ENCODE measurements at regions not wholly inside any gene's neighbourhood (a gene's known extent, or its start where the extent isn't known, plus 50 kb on each side); places are given as distances from the start of the nearest gene placed in this dataset.
"Not testable (repeated sequence)": the region's sequence is repeated elsewhere in the genome, so short reads cannot be mapped to it uniquely, and the experiment has no call there.

DNA sequence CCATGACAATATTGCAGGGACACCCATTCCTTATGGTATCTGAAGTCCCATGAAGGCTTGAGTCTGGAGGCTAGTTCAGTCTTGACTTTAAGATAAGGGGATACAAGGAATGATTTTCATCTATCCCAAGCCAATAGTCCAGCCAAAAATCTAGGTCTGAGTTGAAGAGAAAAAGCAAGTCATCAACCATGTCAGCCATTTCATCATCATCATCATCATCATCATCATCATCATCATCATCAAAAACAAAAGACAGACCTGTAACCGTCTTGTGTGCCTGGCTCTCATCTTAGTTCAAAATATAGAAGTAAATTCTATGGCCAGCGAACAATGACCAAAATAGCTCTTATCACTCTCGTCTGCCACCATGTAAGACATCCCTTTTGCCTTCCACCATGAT lies 59.5 kb upstream of the FAM90A26 start:
- H3K4me3 ChIP-seq (ENCODE audit: insufficient read depth, low read length); H3K27me3 ChIP-seq (ENCODE audit: insufficient read depth, low read length); DNase-seq (ENCODE audit: insufficient read length, low spot score, missing footprints); H3K27ac ChIP-seq (ENCODE audit: low read depth, low read length); H3K4me2 ChIP-seq (ENCODE audit: insufficient read depth, low read length); H3K79me2 ChIP-seq (ENCODE audit: insufficient read depth, low read length); H3K4me1 ChIP-seq (ENCODE audit: insufficient read depth, low read length); H3K36me3 ChIP-seq (ENCODE audit: insufficient read depth, low read length); H2AFZ ChIP-seq (ENCODE audit: low read length); H3K9me3 ChIP-seq (ENCODE audit: low read depth, low read length); H4K20me1 ChIP-seq (ENCODE audit: insufficient read depth, low read length): not testable (repeated sequence)

DNA sequence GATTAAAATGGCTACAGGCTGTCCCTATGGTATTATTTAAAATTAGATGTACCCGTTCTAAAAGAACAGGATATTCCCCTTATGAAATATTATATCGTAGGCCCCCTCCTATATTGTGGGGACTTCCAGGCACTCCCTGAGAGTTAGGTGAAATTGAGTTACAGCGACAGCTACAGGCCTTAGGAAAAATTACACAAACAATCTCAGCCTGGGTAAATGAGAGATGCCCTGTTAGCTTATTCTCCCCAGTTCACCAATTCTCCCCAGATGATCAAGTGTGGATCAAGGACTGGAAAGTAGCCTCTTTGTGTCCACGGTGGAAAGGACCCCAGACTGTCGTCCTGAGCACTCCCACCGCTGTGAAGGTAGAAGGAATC lies 67.1 kb upstream of the FAM90A26 start:
- not testable (repeated sequence) for H3K27me3 ChIP-seq (ENCODE audit: insufficient read depth, low read length); H3K4me1 ChIP-seq (ENCODE audit: insufficient read depth, low read length); H3K27ac ChIP-seq (ENCODE audit: low read depth, low read length); H3K79me2 ChIP-seq (ENCODE audit: insufficient read depth, low read length); H4K20me1 ChIP-seq (ENCODE audit: insufficient read depth, low read length); H3K4me2 ChIP-seq (ENCODE audit: insufficient read depth, low read length); H3K9me3 ChIP-seq (ENCODE audit: low read depth, low read length); DNase-seq (ENCODE audit: insufficient read length, low spot score, missing footprints); H2AFZ ChIP-seq (ENCODE audit: low read length); H3K4me3 ChIP-seq (ENCODE audit: insufficient read depth, low read length); H3K36me3 ChIP-seq (ENCODE audit: insufficient read depth, low read length)

DNA sequence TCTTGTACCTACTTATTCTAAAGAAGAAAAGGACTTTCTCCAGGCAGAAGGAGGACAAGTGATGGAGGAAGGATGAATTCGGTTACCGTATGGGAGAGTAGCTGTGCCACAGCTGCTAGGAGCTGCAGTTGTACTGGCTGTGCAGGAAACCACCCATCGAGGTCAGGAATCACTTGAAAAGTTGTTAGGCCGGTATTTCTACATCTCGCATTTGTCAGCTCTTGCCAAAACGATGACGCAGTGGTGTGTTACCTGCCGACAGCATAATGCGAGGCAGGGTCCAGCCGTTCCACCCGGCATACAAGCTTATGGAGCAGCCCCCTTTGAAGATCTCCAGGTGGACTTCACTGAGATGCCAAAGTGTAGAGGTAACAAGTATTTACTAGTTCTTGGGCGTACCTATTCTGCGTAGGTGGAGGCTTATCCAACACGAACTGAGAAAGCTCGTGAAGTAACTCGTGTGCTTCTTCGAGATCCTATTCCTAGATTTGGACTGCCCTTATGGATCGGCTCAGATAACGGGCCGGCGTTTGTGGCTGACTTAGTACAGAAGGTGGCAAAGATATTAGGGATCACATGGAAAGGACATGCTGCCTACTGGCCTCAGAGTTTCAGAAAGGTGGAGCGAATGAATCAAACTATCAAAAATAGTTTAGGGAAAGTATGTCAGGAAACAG lies 67.6 kb upstream of the FAM90A26 start:
- H2AFZ ChIP-seq (ENCODE audit: low read length); H3K79me2 ChIP-seq (ENCODE audit: insufficient read depth, low read length); H3K4me3 ChIP-seq (ENCODE audit: insufficient read depth, low read length); H3K9me3 ChIP-seq (ENCODE audit: low read depth, low read length); H4K20me1 ChIP-seq (ENCODE audit: insufficient read depth, low read length); H3K27me3 ChIP-seq (ENCODE audit: insufficient read depth, low read length); H3K36me3 ChIP-seq (ENCODE audit: insufficient read depth, low read length); H3K4me1 ChIP-seq (ENCODE audit: insufficient read depth, low read length); H3K27ac ChIP-seq (ENCODE audit: low read depth, low read length); DNase-seq (ENCODE audit: insufficient read length, low spot score, missing footprints); H3K4me2 ChIP-seq (ENCODE audit: insufficient read depth, low read length): not testable (repeated sequence)

DNA sequence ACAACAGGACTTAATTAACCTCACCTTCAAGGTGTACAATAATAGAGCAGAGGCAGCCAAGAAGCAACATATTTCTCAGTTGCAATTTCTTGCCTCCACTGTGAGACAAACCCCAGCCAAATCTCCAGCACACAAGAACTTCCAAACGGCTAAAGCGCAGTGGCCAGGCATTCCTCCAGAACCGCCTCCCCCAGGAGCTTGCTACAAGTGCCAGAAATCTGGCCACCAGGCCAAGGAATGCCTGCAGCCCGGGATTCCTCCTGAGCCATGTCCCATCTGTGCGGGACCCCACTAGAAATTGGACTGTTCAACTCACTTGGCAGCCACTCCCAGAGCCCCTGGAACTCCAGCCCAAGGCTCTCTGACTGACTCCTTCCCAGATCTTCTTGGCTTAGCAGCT lies 73.9 kb upstream of the FAM90A26 start:
- H3K4me1 ChIP-seq (ENCODE audit: insufficient read depth, low read length); H4K20me1 ChIP-seq (ENCODE audit: insufficient read depth, low read length); H2AFZ ChIP-seq (ENCODE audit: low read length); H3K4me2 ChIP-seq (ENCODE audit: insufficient read depth, low read length); DNase-seq (ENCODE audit: insufficient read length, low spot score, missing footprints); H3K36me3 ChIP-seq (ENCODE audit: insufficient read depth, low read length); H3K9me3 ChIP-seq (ENCODE audit: low read depth, low read length); H3K27me3 ChIP-seq (ENCODE audit: insufficient read depth, low read length); H3K79me2 ChIP-seq (ENCODE audit: insufficient read depth, low read length); H3K4me3 ChIP-seq (ENCODE audit: insufficient read depth, low read length); H3K27ac ChIP-seq (ENCODE audit: low read depth, low read length): not testable (repeated sequence)

DNA sequence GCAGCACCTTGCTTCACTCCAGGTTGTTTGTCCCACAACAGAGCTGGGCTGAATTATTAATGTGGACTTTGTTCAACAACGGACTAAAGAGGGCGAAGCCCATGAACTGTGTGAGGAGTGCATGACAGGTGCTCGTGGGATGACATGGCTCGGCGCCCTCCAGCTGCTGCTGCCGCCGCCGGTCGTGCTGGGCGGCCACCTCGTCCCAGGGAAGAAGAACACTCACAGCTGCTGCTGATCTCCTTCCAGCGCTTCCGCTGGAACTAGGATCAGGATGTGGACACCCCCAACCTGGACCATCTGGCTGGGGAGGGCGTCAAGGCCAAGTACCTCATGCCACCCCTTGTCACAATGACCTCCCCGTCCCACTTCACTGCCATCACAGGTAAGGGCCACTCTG lies 91.4 kb upstream of the FAM90A26 start:
- not testable (repeated sequence) for H3K27me3 ChIP-seq (ENCODE audit: insufficient read depth, low read length); DNase-seq (ENCODE audit: insufficient read length, low spot score, missing footprints); H3K4me1 ChIP-seq (ENCODE audit: insufficient read depth, low read length); H3K36me3 ChIP-seq (ENCODE audit: insufficient read depth, low read length); H4K20me1 ChIP-seq (ENCODE audit: insufficient read depth, low read length); H2AFZ ChIP-seq (ENCODE audit: low read length); H3K9me3 ChIP-seq (ENCODE audit: low read depth, low read length); H3K4me2 ChIP-seq (ENCODE audit: insufficient read depth, low read length); H3K4me3 ChIP-seq (ENCODE audit: insufficient read depth, low read length); H3K27ac ChIP-seq (ENCODE audit: low read depth, low read length); H3K79me2 ChIP-seq (ENCODE audit: insufficient read depth, low read length)

DNA sequence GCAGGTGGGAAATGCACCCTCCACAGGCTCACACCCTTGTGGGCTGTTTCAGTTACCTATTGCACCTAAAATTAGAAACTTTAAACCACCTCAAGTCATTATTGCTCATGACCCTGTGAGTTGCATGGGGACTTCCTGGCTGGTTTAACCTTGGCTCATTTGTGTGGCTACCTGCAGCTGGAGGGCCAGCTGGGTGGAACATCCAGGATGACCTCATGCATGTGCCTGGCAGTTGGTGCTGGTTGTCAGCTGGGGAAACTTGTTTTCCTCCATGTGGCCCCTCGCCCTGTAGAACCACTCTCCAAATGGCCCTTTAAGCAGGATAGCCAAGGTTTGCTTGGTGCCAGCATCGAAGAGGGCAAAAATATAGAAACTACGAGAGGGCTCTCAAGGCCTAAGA lies 93.2 kb upstream of the FAM90A26 start:
- H3K36me3 ChIP-seq (ENCODE audit: insufficient read depth, low read length); H3K4me3 ChIP-seq (ENCODE audit: insufficient read depth, low read length); H4K20me1 ChIP-seq (ENCODE audit: insufficient read depth, low read length); H3K9me3 ChIP-seq (ENCODE audit: low read depth, low read length); H3K27ac ChIP-seq (ENCODE audit: low read depth, low read length); H3K4me2 ChIP-seq (ENCODE audit: insufficient read depth, low read length); H3K79me2 ChIP-seq (ENCODE audit: insufficient read depth, low read length); H3K27me3 ChIP-seq (ENCODE audit: insufficient read depth, low read length); DNase-seq (ENCODE audit: insufficient read length, low spot score, missing footprints); H3K4me1 ChIP-seq (ENCODE audit: insufficient read depth, low read length); H2AFZ ChIP-seq (ENCODE audit: low read length): not testable (repeated sequence)

DNA sequence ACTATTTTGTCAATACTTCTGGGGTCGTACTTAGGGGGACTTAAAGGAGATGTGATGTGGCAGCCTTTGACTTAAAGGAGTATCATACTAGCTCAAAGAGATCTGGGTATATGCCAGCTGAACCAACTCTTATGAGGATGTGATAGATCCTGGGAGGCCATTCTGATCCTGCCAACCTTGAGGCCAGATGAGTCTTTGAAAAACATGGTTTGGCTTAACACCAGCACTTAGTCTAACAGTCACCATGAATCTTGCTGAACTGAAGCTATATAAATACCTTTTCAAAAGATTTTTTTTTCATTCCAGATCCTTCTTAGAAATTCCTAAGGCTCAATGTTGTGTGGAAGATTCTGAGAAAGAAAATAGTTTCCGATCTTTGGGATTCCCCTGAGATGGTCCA lies 93.7 kb upstream of the FAM90A26 start:
- not testable (repeated sequence) for H3K79me2 ChIP-seq (ENCODE audit: insufficient read depth, low read length); H2AFZ ChIP-seq (ENCODE audit: low read length); H3K4me2 ChIP-seq (ENCODE audit: insufficient read depth, low read length); H3K27ac ChIP-seq (ENCODE audit: low read depth, low read length); H3K4me3 ChIP-seq (ENCODE audit: insufficient read depth, low read length); DNase-seq (ENCODE audit: insufficient read length, low spot score, missing footprints); H4K20me1 ChIP-seq (ENCODE audit: insufficient read depth, low read length); H3K36me3 ChIP-seq (ENCODE audit: insufficient read depth, low read length); H3K4me1 ChIP-seq (ENCODE audit: insufficient read depth, low read length); H3K27me3 ChIP-seq (ENCODE audit: insufficient read depth, low read length); H3K9me3 ChIP-seq (ENCODE audit: low read depth, low read length)

DNA sequence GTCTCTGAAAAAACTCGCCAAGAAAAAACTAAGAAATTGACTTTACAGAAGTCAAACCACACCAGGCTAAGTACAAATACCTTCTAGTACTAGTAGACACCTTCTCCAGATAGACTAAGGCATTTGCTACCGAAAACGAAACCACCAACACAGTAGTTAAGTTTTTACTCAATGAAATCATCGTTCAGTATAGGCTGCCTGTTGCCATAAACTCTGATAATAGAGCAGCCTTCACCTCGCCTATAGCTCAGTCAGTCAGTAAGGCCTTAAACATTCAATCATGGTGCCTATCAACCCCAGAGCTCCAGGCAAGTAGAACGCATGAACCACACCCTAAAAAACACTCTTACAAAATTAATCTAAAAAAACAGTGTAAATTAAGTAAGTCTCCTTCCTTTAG lies 96.8 kb upstream of the FAM90A26 start:
- H3K4me3 ChIP-seq (ENCODE audit: insufficient read depth, low read length); H4K20me1 ChIP-seq (ENCODE audit: insufficient read depth, low read length); H2AFZ ChIP-seq (ENCODE audit: low read length); H3K4me1 ChIP-seq (ENCODE audit: insufficient read depth, low read length); H3K79me2 ChIP-seq (ENCODE audit: insufficient read depth, low read length); H3K27me3 ChIP-seq (ENCODE audit: insufficient read depth, low read length); DNase-seq (ENCODE audit: insufficient read length, low spot score, missing footprints); H3K9me3 ChIP-seq (ENCODE audit: low read depth, low read length); H3K27ac ChIP-seq (ENCODE audit: low read depth, low read length); H3K4me2 ChIP-seq (ENCODE audit: insufficient read depth, low read length); H3K36me3 ChIP-seq (ENCODE audit: insufficient read depth, low read length): not testable (repeated sequence)

DNA sequence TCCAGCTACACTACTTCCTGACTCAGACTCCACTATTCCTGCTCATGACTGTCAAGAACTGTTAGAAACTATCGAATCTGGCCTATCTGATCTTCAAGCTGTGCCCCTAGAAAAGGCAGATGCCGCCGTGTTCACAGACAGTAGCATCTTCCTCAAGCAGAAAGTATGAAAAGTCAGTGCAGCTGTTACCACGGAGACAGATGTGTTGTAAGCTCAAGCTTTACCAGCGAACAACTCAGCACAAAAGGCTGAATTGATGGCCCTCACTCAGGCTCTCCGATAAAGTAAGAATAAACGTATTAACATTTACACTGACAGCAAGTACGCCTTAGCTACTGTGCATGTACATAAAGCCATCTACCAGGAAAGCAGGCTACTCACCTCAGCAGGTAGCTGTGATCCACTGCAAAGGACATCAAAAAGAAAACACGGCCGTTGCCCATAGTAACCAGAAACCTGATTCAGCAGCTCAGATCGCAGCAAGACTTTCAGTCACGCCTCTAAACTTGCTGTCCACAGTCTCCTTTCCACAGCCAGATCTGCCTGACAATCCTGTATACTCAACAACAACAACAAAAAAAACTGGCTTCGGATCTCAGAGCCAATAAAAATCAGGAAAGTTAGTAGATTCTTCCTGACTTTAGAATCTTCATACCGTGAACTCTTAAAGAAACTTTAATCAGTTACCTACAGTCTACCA lies 97.5 kb upstream of the FAM90A26 start:
- H3K36me3 ChIP-seq (ENCODE audit: insufficient read depth, low read length); H3K27me3 ChIP-seq (ENCODE audit: insufficient read depth, low read length); H3K4me3 ChIP-seq (ENCODE audit: insufficient read depth, low read length); H4K20me1 ChIP-seq (ENCODE audit: insufficient read depth, low read length); H3K27ac ChIP-seq (ENCODE audit: low read depth, low read length); DNase-seq (ENCODE audit: insufficient read length, low spot score, missing footprints); H2AFZ ChIP-seq (ENCODE audit: low read length); H3K9me3 ChIP-seq (ENCODE audit: low read depth, low read length); H3K4me1 ChIP-seq (ENCODE audit: insufficient read depth, low read length); H3K4me2 ChIP-seq (ENCODE audit: insufficient read depth, low read length); H3K79me2 ChIP-seq (ENCODE audit: insufficient read depth, low read length): not testable (repeated sequence)
